Fibroblast of the aortic adventitia (primary cell): ENCODE measurements at regions not wholly inside any gene's neighbourhood (a gene's known extent, or its start where the extent isn't known, plus 50 kb on each side); places are given as distances from the start of the nearest gene placed in this dataset.

Source experiments
- DNase-seq: peaks from one replicate; pipeline ENCODE4 v3.0.0-alpha.2; 2010; ENCODE audit warnings: low read depth
- H3K4me3 ChIP-seq: 2 replicates; pipeline ENCODE4 v1.5.1; 2011; ENCODE audit warnings: low read depth, mild to moderate bottlenecking, control low read depth, low read length, moderate library complexity
- TF ChIP-seq, protein P1 (sequence below): IDR thresholded peaks from 2 replicates; pipeline ENCODE4 v1.5.1; 2011; ENCODE audit warnings: mild to moderate bottlenecking, low read length, control low read depth, inconsistent platforms; ENCODE audit not compliant: insufficient read depth

DNA sequence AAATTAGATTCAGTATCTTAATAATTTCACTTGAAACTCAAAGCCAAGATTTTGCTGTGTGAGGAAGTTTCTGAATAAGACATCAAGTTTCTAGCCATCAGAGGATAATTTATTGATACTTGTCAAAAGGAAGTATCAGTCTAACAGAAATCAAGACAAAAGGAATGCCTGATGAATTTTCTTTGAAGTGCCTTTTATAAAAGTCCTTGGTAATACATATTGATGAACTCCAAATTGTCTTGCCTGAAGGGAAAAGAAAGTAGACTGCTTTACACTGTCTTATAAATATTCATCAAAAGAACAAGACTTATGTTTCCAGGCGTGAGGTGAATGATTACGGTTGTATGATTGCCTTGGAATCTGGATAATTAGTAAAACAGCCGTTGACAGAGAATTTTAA, 986.0 kb upstream of the MAP3K7 start:
- DNase-seq: no peak
- TF ChIP-seq, protein P1, sequence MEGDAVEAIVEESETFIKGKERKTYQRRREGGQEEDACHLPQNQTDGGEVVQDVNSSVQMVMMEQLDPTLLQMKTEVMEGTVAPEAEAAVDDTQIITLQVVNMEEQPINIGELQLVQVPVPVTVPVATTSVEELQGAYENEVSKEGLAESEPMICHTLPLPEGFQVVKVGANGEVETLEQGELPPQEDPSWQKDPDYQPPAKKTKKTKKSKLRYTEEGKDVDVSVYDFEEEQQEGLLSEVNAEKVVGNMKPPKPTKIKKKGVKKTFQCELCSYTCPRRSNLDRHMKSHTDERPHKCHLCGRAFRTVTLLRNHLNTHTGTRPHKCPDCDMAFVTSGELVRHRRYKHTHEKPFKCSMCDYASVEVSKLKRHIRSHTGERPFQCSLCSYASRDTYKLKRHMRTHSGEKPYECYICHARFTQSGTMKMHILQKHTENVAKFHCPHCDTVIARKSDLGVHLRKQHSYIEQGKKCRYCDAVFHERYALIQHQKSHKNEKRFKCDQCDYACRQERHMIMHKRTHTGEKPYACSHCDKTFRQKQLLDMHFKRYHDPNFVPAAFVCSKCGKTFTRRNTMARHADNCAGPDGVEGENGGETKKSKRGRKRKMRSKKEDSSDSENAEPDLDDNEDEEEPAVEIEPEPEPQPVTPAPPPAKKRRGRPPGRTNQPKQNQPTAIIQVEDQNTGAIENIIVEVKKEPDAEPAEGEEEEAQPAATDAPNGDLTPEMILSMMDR: no peak
- H3K4me3 ChIP-seq: no peak overlapping the region

DNA sequence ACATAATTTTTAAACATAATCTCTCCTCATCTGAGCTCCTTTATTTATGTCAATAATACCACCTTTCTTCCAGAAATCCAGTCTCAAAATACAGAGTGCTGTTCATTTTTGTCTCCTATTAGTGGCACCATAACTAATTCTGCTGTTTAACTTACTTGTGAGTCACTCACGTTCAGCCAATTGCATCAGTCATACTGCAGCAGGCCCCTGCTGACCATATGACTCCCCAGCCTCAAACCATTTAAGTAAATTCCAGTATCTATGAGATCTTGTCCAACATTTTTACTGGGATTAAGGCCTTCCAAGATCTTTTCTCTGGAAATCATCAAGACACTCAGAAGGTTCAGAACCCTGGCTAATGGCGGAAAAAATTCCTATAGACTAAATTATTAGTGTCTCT, 982.2 kb upstream of the MAP3K7 start:
- DNase-seq: no peak
- TF ChIP-seq, protein P1: no peak
- H3K4me3 ChIP-seq: no peak overlapping the region

- TF ChIP-seq, protein P1: no peak
- no peak for DNase-seq
Measured at GRCh38 chr6:91566467-91566866, 979.6 kb upstream of the MAP3K7 start.

GRCh38 chr6:91565207-91565606, 978.3 kb upstream of the MAP3K7 start:
- DNase-seq: no peak

More at GRCh38 chr6:91566467-91566866, 979.6 kb upstream of the MAP3K7 start:
- no peak overlapping the region for H3K4me3 ChIP-seq

DNA sequence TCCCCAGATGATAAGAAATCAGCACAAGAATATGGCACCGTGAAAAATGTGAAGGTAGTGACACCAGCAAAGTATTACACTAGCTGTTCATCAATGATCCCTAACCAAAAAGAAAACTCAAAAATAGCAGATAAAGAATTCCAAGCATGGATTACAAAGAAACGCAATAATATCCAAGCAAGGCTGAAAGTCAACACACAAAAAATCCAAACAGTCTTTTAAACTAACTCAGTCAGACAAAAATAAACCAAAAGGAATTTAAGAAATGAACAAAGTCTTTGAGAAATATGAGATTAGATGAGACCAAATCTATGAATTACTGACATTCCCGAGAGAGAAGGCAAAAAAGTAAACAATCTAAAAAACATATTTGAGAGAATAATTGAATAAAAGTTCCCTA, 976.1 kb upstream of the MAP3K7 start:
- TF ChIP-seq, protein P1: no peak
- no peak overlapping the region for H3K4me3 ChIP-seq
- DNase-seq: no peak

More at GRCh38 chr6:91565207-91565606, 978.3 kb upstream of the MAP3K7 start:
- TF ChIP-seq, protein P1: no peak
- no peak overlapping the region for H3K4me3 ChIP-seq

- no peak for DNase-seq
- TF ChIP-seq, protein P1: no peak
- H3K4me3 ChIP-seq: no peak overlapping the region
Measured at GRCh38 chr6:91560409-91560808, 973.5 kb upstream of the MAP3K7 start.

GRCh38 chr6:91540902-91541301, 954.0 kb upstream of the MAP3K7 start:
- DNase-seq: no peak
- TF ChIP-seq, protein P1: no peak
- H3K4me3 ChIP-seq: no peak overlapping the region
